Stimulated activated naive CD8-positive, alpha-beta T cell treated with anti-CD3 and anti-CD28 coated beads, Interleukin-15, Interleukin-2, amounts not matched to agents 100 ng/mL and 50 ng/mL, for 24 hours (primary cell): ENCODE measurements at regions not wholly inside any gene's neighbourhood (a gene's known extent, or its start where the extent isn't known, plus 50 kb on each side); places are given as distances from the start of the nearest gene placed in this dataset.

Experiments
- H3K27ac Mint-ChIP-seq: one replicate; pipeline ENCODE4 v1.8.0; 2021; ENCODE audit warnings: mild to moderate bottlenecking, mixed read lengths
- H3K27me3 Mint-ChIP-seq: one replicate; pipeline ENCODE4 v1.8.0; 2021; ENCODE audit warnings: mixed read lengths
- H3K36me3 Mint-ChIP-seq: one replicate; pipeline ENCODE4 v1.8.0; 2021; ENCODE audit warnings: low read depth, mixed read lengths
- H3K4me1 Mint-ChIP-seq: one replicate; pipeline ENCODE4 v1.8.0; 2021; ENCODE audit warnings: low read depth, mixed read lengths
- H3K4me3 Mint-ChIP-seq: one replicate; pipeline ENCODE4 v1.8.0; 2021; ENCODE audit warnings: mild to moderate bottlenecking, mixed read lengths
- H3K9me3 Mint-ChIP-seq: one replicate; pipeline ENCODE4 v1.8.0; 2021; ENCODE audit warnings: mixed read lengths

DNA sequence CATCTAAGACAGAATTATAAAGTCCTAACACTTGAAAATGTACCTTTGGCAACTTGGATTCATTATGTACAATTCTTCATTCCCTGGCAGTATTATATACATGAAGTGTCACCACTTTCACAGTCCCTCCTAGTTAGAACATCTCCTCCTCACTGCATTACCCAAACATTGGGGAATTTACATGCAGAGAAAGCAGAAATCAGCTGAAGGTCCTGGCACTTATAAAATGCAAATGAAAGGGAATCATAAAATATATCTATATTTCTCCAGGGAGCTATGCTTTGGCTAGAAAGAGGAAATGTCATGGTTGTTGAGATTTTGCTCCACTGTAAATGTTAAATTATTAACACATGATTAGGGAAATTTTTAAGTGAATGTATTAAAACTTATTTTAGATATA lies 835.6 kb upstream of the SLIT2 start:
- no peaks in the 10 kb centered on the region for H3K4me1 Mint-ChIP-seq
- peaks cover 15% of the 10 kb centered on the region for H3K9me3 Mint-ChIP-seq
- no peaks in the 10 kb centered on the region for H3K36me3 Mint-ChIP-seq
- H3K27me3 Mint-ChIP-seq: no peaks in the 10 kb centered on the region
- H3K27ac Mint-ChIP-seq: no peak overlapping the region
- no peak overlapping the region for H3K4me3 Mint-ChIP-seq

- Mint-ChIP-seq H3K9me3 (no peaks in the 10 kb centered on the region), H3K4me1 (no peaks in the 10 kb centered on the region), H3K27me3 (no peaks in the 10 kb centered on the region), H3K36me3 (no peaks in the 10 kb centered on the region), H3K4me3 (no peak overlapping the region), H3K27ac (no peak overlapping the region)
These were observed 843.2 kb upstream of the SLIT2 start for GRCh38 chr4:19408490-19408889.

DNA sequence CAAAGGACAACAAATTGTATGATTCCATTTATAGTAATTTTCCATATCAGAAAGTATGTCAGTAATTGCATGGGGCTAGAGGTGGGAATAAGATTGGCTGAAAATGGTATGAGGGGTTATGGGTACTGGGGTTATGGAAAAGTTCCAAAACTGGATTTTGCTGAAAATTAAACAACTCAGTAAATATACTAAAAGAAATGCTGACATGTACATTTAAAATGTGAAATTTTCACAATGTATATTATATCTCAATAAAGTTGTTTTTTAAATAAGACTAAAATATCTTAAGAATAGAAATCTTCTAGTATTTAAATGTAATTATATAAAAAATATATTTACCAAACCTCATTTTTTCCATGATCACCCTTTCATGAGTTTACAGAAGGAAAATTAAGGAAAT lies 844.9 kb upstream of the SLIT2 start:
- no peaks in the 10 kb centered on the region for H3K27me3 Mint-ChIP-seq
- no peak overlapping the region for H3K27ac Mint-ChIP-seq
- no peaks in the 10 kb centered on the region for H3K36me3 Mint-ChIP-seq
- H3K4me3 Mint-ChIP-seq: no peak overlapping the region
- no peaks in the 10 kb centered on the region for H3K4me1 Mint-ChIP-seq
- H3K9me3 Mint-ChIP-seq: no peaks in the 10 kb centered on the region

- Mint-ChIP-seq H3K27me3 (no peaks in the 10 kb centered on the region), H3K27ac (no peak overlapping the region), H3K4me3 (no peak overlapping the region), H3K9me3 (no peaks in the 10 kb centered on the region), H3K36me3 (no peaks in the 10 kb centered on the region), H3K4me1 (no peaks in the 10 kb centered on the region)
These were observed 847.8 kb upstream of the SLIT2 start for GRCh38 chr4:19403786-19404370.

DNA sequence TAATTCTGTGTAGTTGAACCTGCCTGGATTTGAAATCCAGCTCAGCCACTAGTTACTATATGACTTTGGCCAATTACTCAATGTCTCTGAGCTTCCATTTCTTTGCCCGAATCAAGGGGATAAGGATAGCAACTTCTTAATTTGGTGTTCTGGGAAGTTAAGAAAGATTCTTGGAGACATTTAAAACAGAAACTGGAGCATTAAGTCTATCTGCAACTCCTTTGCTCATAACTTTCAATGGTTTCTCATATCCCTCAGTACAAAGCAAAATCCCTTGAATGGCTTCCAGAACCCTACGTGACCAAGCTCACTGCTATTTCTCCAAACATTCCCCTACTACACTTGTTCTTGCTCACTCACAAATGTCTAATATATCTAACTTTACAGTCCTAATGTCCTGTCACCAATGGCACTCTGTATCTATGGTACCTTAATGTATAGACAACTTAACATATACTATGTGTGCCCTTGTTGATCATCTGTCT lies 849.1 kb upstream of the SLIT2 start:
- H3K4me1 Mint-ChIP-seq: no peaks in the 10 kb centered on the region
- H3K27ac Mint-ChIP-seq: no peak overlapping the region
- no peaks in the 10 kb centered on the region for H3K27me3 Mint-ChIP-seq
- no peak overlapping the region for H3K4me3 Mint-ChIP-seq
- no peaks in the 10 kb centered on the region for H3K36me3 Mint-ChIP-seq
- no peaks in the 10 kb centered on the region for H3K9me3 Mint-ChIP-seq

GRCh38 chr4:19401301-19402080 lies 850.2 kb upstream of the SLIT2 start:
- Mint-ChIP-seq H3K27ac (no peak overlapping the region), H3K4me1 (no peaks in the 10 kb centered on the region), H3K4me3 (no peak overlapping the region), H3K36me3 (no peaks in the 10 kb centered on the region), H3K9me3 (no peaks in the 10 kb centered on the region), H3K27me3 (no peaks in the 10 kb centered on the region)

- Mint-ChIP-seq H3K27me3 (no peaks in the 10 kb centered on the region), H3K36me3 (no peaks in the 10 kb centered on the region), H3K4me1 (no peaks in the 10 kb centered on the region)
These were observed 850.9 kb upstream of the SLIT2 start for GRCh38 chr4:19400820-19401219.

GRCh38 chr4:19399001-19399400 lies 852.7 kb upstream of the SLIT2 start:
- no peak overlapping the region for H3K4me3 Mint-ChIP-seq
- no peaks in the 10 kb centered on the region for H3K27me3 Mint-ChIP-seq
- H3K4me1 Mint-ChIP-seq: no peaks in the 10 kb centered on the region
- H3K9me3 Mint-ChIP-seq: peaks cover 3% of the 10 kb centered on the region
- no peaks in the 10 kb centered on the region for H3K36me3 Mint-ChIP-seq
- H3K27ac Mint-ChIP-seq: no peak overlapping the region

More at GRCh38 chr4:19400820-19401219, 850.9 kb upstream of the SLIT2 start:
- no peaks in the 10 kb centered on the region for H3K9me3 Mint-ChIP-seq
- H3K4me3 Mint-ChIP-seq: no peak overlapping the region
- H3K27ac Mint-ChIP-seq: no peak overlapping the region

GRCh38 chr4:19386786-19387185 lies 864.9 kb upstream of the SLIT2 start:
- H3K4me3 Mint-ChIP-seq: no peak overlapping the region
- H3K36me3 Mint-ChIP-seq: no peaks in the 10 kb centered on the region
- H3K9me3 Mint-ChIP-seq: peaks cover 19% of the 10 kb centered on the region
- H3K4me1 Mint-ChIP-seq: no peaks in the 10 kb centered on the region
- H3K27ac Mint-ChIP-seq: no peak overlapping the region
- no peaks in the 10 kb centered on the region for H3K27me3 Mint-ChIP-seq

- no peak overlapping the region for H3K27ac Mint-ChIP-seq
- no peak overlapping the region for H3K4me3 Mint-ChIP-seq
- H3K36me3 Mint-ChIP-seq: no peaks in the 10 kb centered on the region
- no peaks in the 10 kb centered on the region for H3K27me3 Mint-ChIP-seq
- H3K4me1 Mint-ChIP-seq: no peaks in the 10 kb centered on the region
- H3K9me3 Mint-ChIP-seq: peaks cover 27% of the 10 kb centered on the region
These were observed 868.5 kb upstream of the SLIT2 start for GRCh38 chr4:19382993-19383756.

GRCh38 chr4:19381068-19381467 lies 870.6 kb upstream of the SLIT2 start:
- Mint-ChIP-seq H3K9me3 (peaks cover 23% of the 10 kb centered on the region), H3K4me1 (no peaks in the 10 kb centered on the region), H3K36me3 (no peaks in the 10 kb centered on the region), H3K4me3 (no peak overlapping the region), H3K27ac (no peak overlapping the region), H3K27me3 (no peaks in the 10 kb centered on the region)

GRCh38 chr4:19380600-19380999 lies 871.1 kb upstream of the SLIT2 start:
- Mint-ChIP-seq H3K4me1 (no peaks in the 10 kb centered on the region), H3K9me3 (peaks cover 23% of the 10 kb centered on the region), H3K27me3 (no peaks in the 10 kb centered on the region), H3K36me3 (no peaks in the 10 kb centered on the region), H3K4me3 (no peak overlapping the region), H3K27ac (no peak overlapping the region)

- Mint-ChIP-seq H3K36me3 (no peaks in the 10 kb centered on the region), H3K4me3 (no peak overlapping the region), H3K4me1 (no peaks in the 10 kb centered on the region), H3K27ac (no peak overlapping the region), H3K27me3 (no peaks in the 10 kb centered on the region), H3K9me3 (peaks cover 17% of the 10 kb centered on the region)
These were observed 872.5 kb upstream of the SLIT2 start for GRCh38 chr4:19379191-19379708.

- peaks cover 3% of the 10 kb centered on the region for H3K9me3 Mint-ChIP-seq
- H3K36me3 Mint-ChIP-seq: no peaks in the 10 kb centered on the region
- no peak overlapping the region for H3K27ac Mint-ChIP-seq
- no peaks in the 10 kb centered on the region for H3K27me3 Mint-ChIP-seq
- no peaks in the 10 kb centered on the region for H3K4me1 Mint-ChIP-seq
- no peak overlapping the region for H3K4me3 Mint-ChIP-seq
These were observed 875.8 kb upstream of the SLIT2 start for GRCh38 chr4:19375931-19376330.
